SKM-1 (cell line): ENCODE measurements at regions not wholly inside any gene's neighbourhood (a gene's known extent, or its start where the extent isn't known, plus 50 kb on each side); places are given as distances from the start of the nearest gene placed in this dataset.

Experiments
- DNase-seq: peaks from one replicate; lab custom pipeline; 2025; ENCODE audit not compliant: unreplicated experiment; lab: John Stamatoyannopoulos, UW

DNA sequence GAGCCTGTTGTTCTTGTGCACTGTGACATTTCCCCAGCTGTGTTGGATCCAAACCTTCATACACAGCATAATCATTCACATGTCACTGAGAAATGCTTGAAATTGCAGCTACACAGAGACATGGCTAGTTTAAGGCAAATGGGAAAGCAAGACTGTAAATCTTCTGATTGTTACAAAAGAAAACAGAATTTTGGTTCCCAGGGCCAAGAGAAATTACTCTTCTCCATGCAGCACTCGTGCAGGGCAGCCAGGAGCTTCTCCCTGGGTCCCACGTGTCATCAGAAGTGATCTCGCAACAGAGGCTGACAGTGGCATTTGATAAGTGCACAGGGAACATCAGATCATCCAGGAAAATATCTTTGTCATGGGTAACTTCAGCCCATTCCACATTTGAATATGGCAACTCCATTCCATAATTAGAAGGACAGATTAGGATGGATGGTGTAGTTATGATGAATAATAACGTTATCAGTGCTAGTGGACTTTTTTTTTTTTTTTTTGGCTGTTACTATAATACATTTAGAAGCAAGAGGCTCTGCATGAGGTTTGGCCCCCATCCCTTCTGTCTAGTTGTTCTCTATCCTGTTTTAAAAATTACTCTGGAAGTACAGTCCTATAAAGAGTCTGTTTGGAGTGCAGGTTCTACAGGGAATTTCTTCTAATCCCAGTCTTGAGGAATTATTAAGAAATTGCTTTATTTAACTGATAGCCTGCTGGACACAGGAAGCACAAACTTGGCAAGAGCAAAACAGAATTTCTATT is 571.0 kb upstream of the NOX3 start:
- no peak for DNase-seq

DNA sequence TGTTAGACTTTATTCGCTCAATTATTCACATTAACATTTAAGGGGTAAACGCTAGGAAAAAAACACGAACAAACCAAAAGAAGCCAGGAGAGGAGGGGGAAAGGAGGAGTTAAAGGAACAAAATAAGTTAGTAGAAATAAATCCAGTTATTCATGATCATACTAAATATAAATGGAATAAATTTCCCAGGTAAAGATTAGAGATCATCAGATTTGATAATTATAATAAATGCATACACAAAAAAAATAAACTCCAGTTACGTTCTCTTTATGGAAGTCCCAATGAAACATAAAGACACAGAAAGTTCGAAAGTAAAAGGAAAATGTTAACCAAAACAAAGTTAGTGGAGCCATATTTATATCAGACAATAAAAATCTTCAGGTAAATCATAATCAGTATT is 568.7 kb upstream of the NOX3 start:
- no peak for DNase-seq

DNA sequence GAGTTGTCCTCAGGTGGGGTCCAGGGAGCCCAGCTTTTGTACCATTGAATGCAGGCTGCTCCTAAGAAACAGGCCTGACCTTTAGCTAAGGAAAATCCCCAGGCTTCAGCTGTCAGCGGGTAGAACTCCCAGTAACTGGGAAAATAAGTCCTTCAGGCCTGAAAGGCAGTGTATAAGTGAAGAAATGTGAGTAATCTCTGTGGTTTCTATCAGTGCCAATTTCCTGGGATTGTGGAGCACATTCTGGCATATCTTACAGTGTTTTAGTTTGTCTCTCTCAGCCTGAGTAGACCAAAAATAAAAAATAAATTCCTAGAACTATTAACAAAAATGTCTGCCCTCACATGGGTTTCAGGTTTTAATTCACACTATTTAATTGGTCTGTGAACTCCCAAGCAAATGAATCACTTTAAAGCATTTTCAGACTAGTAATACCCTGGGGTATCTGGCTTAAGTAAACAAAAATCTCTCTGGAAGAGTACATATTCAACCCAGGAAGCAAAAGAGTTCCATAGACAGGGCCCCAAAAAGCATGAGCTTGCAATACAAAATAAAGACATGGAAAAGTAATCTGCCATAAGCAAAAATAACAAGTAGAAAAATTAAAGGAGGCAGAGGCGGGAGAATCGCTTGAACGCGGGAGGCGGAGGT is 566.2 kb upstream of the NOX3 start:
- DNase-seq = no peak

- DNase-seq = no peak
Measured at GRCh38 chr6:156017838-156018237, 562.2 kb upstream of the NOX3 start.

GRCh38 chr6:156016186-156016976 is 560.7 kb upstream of the NOX3 start:
- DNase-seq = no peak

- DNase-seq = no peak
Measured at GRCh38 chr6:156013155-156013554, 557.5 kb upstream of the NOX3 start.

DNA sequence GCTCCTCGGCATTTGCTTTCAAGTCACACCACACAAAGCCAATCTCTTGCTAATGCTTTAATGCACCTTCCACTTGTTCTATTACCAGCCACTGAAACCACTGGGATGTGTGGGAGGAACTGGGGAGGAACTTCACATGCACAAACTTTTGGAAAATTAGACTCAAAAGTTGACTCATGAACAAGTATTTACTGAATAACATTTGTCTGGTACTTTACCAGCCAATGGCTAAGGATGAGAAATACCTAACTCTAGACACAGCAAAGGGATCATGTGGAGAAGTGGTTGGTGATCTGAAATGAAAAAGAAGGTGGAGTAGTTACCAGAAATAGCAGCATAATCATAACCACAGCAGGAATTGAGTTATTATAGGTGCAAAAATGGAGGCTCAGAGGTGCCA is 554.0 kb upstream of the NOX3 start:
- DNase-seq = no peak

DNA sequence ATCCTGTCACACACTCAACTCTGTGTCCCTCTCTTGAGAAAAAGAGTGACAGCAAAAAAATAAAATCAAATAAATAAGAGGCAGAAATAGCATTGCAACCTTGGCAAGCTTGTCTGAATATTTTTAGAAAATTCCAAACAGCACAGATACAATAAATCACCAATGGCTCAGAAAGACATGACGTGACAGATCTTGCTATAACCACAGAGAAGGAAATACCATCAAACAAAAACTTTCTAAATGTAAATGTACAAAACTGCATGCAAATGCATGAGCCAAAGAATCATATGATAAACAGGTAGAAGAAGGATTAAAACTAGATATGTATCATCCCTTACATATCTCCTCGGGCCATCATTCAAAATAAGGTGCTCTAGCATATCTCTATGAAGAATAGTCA is 549.2 kb upstream of the NOX3 start:
- no peak for DNase-seq

DNA sequence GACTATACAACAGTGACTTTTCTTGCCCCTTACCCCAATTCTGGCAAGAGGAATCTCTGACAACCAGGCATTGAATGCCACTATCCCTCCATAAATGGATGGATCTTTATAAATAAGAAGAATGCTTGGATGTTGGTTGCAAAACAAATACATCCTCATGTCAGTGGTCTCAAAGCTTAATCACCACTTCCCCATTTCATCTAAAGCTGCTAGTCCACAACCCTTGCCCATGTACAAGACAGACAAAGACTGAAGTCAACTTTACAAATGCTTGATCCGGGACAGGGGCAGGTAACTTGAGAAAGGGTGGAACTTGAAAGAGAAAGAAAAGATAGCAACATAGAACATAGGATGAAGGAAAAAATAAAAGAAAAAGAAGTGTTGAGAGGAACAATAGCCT is 540.5 kb upstream of the NOX3 start:
- no peak for DNase-seq

GRCh38 chr6:155995281-155995680 is 539.6 kb upstream of the NOX3 start:
- DNase-seq = no peak

DNA sequence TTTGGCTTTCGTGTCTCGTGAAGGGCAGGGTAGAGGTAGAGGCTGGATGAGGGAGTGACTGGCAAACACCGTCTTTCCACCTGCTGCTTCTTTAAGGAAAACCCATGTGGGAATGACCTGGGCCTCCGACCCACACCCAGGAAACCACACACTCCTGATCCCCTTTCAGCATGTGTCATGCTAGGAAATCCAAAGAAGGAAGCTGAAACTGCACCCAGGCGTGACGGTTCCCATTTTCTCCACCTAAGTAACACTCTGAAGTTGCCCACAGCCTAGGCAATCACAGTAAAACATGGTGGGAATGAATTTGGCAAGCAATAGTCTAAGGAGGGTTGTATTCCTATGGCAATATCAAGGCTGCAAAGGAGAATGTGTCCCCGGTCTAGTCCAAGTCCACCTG is 538.4 kb upstream of the NOX3 start:
- DNase-seq = no peak

DNA sequence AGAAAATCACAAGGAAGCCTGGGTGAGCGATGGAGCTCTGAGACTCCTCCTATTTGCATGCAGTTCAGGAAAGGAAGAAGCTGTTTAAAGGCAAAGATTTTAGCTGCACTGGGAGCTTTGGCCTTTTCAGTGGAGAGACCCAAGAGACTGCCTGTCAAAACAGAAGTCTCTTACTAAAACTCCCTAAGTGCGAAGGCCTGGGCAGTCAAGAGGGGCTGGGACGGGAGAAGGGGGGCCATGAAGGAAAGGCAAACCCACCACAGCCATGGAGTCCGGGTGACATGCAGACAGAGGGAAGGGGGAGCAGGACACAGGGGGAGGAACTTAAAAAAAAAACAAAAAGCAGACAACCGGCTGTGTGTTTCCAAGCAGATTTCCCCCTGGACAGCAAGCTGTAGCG is 537.6 kb upstream of the NOX3 start:
- DNase-seq = no peak

- no peak for DNase-seq
Measured at GRCh38 chr6:155985660-155986138, 530.1 kb upstream of the NOX3 start.

GRCh38 chr6:155980768-155981079 is 525.1 kb upstream of the NOX3 start:
- no peak for DNase-seq

DNA sequence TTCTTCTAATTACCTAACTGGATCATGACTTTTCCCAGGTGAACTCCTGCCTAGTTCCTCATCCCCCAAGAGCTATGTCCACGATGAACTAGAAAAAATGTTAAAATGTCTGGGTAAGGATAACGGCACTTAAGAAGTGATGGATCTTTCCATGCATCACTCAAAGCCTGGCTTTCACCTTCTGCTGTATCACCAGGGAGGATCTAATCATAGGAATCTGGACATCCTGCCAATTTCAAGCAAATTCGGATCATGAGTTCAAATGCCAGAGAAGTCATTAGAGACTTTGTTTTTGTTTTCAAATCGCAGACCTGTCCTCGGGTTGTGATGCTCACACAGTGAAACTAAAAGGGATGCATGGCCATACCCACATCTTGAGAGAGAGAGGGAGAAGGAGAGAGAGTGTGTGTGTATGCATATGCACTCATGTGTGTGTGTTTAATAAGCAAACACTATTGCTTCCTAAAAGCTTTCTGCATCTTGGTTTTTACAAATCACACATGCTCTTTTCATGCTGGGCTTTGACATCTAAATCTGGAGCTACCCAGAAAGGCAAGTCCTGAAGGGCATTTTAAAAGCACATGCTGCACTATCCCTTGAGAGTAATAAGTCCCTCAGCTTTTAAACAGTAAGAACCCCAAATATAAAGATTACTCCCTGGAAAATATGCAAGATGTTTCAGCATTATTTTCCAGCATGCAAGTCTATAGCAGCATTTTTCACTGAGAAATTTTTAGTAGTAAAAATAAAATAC is 524.6 kb upstream of the NOX3 start:
- no peak for DNase-seq

DNA sequence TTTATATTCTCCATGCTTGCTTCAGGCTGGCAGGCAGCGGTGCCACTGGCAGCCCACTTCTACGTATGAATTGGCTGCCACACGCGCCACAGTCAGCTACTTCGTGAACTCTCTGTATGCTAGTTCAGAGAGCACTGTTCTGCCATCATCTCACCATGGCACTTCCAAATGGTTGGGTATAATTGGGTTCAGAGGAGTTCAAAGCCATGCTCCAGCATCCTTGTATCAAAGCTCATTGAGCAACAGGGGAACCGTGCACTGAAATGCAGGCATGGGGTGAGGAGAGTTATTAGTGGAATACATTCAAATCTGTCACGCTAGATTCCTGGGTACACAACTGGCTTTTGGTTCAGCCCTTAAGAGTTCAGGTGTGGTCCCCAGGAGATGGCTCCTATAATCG is 519.9 kb upstream of the NOX3 start:
- no peak for DNase-seq

DNA sequence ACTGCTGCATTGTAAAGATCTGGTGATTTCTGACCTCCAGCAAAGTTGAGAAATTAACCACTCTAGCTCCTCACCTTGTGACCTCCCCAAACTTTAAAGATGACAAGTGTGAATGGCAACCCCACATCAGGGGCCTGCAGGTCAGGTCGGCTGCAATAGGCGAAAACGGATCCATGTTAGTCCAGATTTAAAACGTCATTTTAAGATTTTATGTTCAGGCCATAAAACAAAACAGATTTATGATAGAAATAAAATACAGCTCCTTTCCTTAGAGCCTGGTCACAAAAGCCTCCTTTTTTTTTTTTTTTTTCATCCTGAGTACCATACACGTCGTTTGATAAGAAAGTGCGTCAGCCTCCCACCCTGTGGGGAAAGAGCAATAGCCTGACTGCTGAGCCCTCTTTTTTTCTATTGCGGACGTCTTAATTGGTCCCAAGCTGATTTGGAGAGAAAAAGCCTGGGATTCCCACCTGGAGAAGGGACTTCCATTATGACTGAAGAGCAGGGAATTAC is 519.2 kb upstream of the NOX3 start:
- no peak for DNase-seq

GRCh38 chr6:155974359-155974758 is 518.7 kb upstream of the NOX3 start:
- DNase-seq = no peak

GRCh38 chr6:155970876-155971708 is 515.5 kb upstream of the NOX3 start:
- no peak for DNase-seq

DNA sequence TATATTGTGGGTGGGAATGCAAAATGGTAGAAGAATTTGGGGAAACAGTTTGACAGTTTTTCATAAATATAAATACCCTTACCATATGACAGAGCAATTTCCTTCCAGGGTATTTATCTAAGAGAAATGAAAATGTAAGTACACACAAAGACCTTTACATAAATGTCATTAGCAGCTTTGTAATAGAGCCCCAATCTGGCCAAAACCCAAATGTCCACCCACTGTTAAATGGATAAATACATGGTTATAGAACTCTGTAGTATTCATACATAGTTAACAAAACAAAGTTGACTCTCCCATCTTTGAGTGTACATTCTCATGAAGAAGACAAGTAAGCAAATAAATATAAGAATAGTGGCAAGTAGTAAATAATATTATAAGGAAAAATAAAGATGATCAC is 514.8 kb upstream of the NOX3 start:
- no peak for DNase-seq
